HG02759 (cell line): ENCODE measurements at regions not wholly inside any gene's neighbourhood (a gene's known extent, or its start where the extent isn't known, plus 50 kb on each side); places are given as distances from the start of the nearest gene placed in this dataset.

Experiments used
- ATAC-seq: cut with Tn5 transposase; IDR thresholded peaks from one replicate; pipeline ENCODE4 v1.9.1; 2021; ENCODE audit warnings: mild to moderate bottlenecking, moderate library complexity; ENCODE audit not compliant: unreplicated experiment

DNA sequence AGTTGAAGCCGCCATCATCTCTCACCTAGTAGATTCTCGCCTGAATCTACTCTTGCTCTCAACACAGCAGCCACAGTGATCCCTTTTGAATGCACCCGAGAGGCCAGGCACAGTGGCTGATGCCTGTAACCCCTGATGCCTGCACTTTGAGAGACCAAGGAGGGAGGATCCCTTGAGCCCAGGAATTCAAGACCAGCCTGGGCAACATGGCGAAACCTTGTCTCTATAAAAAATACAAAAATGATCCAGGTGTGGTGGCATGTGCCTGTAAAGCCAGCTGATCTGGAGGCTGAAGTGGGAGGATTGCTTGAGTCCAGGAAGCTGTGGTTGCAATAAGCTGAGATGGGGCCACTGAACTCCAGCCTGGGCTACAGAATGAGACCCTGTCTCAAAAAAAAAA is 60.3 kb upstream of the EML4 start:
- ATAC-seq, result no peak

DNA sequence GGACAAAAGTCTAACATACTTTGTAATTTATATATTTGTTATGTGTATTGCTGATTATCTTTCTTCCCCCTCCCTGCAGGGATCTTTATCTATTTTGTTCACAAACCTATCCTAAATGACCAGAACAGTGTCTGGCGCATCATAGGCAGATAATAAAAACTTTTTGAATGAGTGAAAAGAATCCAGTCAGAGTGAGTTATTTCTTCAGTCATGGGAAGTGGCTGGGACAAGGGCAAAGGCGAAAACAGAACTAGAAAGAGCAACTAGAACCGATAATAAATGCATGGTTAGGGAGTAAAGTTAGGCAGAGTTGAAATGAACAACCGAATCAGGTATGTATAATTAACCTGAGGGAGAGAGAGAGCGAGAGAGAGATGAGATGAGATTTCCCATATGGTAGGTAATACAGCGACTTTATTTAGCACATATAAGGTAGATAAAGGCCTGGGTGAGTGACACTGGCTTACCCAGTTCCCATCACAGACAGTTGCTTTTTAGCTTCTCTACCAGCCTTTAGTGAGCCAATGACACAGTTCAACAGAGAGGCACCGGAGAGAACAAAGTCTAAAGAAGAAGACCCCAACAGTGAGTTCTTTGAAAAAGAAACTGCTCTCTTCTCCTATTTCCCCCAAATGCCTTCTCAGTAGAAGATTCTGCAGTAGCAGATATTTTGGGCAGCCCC is 59.1 kb upstream of the EML4 start:
- ATAC-seq, result no peak

DNA sequence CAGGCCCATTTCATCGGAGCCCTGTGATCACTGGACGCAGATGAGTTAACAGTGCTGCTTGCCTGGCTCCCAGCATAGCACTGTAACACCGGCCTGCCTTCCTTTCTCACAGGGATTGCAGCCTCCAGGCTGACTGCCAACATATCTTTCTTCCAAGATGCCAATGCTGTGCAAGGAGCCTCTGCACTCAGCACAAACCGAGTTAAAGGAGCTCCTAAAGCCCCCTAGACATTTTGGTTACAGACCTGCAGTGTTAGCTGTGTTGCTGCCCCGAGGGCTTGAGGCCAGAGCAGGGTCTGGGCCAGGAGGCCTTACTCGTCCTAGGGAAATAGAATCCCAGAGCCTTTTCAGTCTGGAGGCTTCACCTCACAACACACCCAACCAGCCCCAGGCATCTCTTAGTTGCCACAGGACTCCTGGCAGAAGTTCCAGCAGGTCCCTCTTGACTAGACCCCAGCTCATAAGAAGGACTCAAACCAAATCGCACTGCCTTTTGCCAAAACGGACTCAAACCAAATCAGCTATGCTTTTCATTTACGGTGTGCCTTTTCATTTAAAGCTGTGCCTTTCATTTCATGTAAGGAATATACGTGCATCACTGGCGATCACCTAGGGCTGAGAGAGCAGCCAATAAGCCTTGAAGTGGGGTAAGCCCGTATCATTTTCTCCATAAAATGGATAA is 58.4 kb upstream of the EML4 start:
- no peak for ATAC-seq

DNA sequence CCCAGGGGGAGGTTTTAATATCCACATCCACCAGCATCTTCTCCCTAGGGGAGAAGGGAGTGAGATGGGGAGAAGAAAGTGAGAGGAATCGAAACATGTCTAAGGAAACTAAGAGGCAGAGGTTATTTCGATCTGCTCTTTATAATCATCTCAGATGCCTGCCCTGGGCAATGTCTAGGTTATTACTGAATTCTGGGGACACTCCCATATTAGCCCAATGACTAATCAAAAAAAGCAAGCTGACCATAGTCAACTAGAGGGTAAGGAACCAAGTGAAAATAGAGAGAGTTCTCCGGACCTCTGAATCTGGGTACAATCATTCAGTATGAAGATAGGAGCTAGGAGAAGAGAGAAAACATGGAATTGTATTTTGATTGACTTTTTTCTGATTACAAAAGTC is 56.7 kb upstream of the EML4 start:
- no peak for ATAC-seq

DNA sequence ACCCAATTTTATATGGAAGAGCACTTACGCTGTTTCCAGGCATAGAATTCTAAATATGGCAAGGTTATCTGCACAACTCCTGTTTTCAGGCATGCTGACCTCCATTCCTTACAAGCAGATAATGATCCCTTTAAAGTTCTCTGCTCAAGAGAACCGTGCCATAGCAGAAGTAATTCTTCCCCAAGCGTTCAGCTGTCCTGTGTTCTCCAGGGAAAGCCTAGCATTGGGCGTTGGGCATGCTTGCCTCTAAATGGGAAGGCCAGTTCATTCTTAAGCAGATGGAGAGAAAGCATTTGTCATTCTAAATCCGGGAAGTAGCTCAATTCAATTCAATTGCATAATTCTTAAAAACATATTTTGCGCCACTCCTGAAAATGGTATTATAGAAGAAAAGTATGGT is 55.7 kb upstream of the EML4 start:
- ATAC-seq, result no peak

DNA sequence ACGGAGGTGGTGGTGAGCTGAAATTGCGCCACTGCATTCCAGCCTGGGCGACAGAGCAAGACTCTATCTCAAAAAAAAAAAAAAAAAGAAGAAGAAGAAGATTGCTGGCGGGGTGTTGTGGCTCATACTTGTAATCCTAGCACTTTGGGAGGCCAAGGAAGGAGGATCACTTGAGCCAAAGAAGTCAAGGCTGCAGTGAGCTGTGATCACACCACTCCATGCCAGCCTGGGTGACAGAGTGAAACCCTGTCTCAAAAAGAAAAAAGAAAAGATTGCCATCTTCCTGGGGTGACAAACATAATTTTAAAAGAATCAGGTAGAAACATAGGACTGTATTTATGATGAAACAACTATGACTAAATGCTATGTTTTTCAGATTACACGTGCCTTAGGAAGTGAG is 55.1 kb upstream of the EML4 start:
- ATAC-seq, result no peak

DNA sequence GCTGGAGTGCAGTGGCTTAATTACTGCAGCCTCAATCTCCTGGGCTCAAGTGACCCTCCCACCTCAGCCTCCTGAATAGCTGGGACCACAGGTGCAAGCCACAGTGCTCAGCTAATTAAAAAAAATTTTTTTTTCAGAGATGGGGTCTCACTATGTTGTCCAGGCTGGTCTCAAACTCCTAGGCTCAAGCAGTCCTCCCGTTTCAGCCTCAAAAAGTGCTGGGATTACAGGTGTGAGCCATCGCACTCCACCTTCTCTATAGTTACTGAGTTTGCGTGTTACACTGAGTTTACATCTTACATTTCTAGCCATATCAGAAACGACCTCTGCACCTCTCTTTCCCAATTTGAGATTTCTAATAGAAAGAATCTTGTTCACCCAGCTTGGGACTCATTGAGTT is 53.6 kb upstream of the EML4 start:
- ATAC-seq, result no peak

DNA sequence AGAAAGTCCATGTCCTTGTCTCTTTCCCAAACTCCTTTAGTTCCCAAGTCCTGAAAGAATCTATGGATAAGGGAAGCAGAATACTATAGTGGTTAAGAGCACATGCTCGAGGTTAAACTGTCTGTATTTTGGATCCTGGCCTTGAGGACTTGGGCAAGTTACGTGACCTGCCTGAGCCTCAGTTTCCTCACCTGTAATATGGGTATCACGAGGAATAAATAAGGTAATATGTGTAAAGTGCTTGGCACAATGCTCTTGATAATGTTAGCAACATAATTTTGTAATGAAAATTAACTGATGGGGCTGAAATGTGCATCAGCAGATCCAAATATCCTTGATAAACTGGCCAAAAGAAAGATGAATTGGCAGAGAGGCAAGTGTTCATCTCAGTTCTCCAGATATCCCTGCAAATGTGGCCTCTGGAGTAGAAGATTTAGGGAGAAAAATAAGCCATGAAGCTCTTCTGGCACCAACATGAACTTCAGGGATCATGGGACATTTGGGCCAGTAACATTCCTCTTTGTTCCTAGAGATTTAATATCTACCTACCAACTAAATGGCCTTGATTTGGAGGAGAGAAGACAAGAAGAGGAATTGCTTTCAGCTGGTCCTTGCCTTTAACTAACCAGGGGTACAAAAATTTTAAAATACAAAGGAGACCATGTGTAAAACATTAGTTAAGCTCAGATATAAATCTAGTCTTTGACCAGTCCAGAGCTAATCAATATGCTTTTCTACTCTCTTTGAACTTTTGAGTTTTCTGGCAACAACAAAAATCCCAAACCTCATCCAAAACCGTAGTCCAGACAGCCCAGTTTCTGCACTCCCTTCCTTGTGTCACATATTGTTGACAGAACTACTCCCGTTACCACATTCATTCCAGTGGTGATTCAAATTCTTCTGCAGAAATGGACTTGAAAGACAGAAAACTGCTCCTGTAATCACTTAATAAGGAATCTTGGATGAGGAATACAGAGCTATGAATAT is 52.7 kb upstream of the EML4 start:
- no peak for ATAC-seq

DNA sequence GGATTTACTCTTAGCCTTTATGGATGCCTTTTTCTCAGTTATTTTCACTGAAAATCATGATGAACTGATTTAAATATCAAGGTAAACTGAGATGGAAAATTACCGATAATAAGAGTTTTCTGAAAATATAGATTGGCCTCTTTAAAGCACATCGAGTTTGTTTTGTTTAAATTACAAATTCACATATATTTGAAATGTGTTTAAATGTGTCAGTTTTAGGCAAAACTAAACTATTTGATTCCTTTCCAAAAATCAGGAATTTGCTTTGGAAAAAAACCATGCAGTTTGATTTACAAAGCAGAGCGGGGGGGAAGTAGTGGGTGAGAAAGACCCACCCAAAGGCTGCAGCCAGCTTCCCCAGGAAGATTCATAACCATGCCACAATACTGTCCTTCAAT is 52.0 kb upstream of the EML4 start:
- ATAC-seq, result no peak

DNA sequence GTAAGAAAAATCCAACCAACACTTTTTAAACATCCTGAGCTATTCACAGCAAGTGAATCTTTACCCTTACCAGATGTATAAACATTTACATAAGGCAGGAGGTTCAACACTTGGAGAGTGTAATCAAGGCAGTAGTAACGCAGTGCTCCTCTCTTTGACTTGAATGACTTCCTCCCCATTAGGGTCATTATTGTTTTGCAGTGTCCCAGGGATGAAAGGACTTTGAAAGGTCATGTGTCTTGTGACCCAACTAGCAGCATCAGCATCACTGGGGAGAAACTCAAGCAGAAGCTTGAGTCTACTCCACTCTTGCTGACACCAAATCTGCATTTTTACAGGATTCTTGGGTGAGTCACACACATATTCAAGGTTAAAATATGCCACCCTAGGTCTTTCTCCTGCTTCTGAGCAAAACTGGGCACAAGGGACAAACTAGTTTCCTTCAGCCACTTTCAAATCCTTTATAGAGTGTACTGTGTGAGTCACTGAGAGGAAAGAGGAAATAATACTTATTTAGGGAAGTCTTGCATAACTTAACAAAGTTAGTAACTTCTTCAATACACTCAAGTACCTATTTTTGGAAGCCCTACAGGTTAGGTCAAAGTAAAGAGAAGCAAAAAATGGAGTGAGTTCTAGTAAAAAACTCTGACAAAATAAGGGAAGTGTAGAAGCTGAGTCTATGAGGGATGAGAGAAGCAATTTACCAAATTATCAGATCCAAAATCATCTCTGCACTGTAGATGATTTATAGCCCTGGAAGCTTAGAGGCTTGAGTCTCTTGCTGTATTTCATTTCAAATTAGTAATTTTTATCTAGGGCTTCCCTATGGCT is 51.0 kb upstream of the EML4 start:
- ATAC-seq, result peak; percentile 90

DNA sequence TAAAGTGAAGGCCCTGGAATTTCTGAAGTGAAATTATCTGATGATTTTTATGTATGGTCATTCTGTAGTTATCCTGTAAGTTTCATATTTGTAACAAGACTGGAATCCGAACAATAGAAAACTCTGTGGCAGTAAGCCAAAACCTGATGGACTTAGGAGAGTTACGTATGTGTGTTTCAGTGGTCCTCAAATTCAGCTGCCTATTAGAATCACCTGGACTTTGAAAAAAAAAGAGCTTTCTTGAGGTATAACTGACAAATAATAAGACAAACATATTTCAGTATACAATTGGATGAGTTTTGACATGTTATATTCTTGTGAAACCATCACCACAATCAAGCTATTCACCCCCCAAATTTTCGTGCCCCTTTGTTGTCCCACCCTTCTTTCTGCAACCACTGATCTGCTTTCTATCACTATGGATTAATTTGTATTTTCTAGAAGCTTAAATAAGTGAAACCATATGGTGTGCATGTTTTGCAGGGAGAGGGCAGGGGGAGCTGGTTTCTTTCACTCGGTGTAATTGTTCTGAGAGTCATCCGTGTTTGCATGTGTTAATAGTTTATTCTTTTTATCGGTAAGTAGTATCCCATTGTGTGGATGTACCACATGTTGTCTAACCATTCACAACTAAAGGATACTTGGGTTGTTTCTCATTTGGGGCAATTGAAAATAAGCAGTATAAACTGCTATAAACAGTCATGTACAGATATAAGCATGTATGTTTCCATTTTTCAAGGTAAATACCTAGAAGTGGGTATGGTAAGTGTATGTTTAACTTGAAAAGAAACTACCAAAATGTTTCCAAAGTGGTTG is 50.2 kb upstream of the EML4 start:
- no peak for ATAC-seq
